ENCODE measurements at regions not wholly inside any gene's neighbourhood (a gene's known extent, or its start where the extent isn't known, plus 50 kb on each side); places are given as distances from the start of the nearest gene placed in this dataset.
A peak's percentile ranks its signal among the peaks of the same experiment; 100 is the strongest.

GRCh38 chr2:242011991-242012764, 142.6 kb downstream of the RTP5 start:
- CTCF ChIA-PET, result no interaction called here

GRCh38 chr2:242012956-242013764, 143.6 kb downstream of the RTP5 start:
- BruUV-seq (replicated peaks), result no TSS peak
- ATAC-seq (no peak), FAIRE-seq (no peak), DNase-seq (ENCODE audit: low read depth, low spot score) (no peak)
- TF ChIP-seq, protein P1, sequence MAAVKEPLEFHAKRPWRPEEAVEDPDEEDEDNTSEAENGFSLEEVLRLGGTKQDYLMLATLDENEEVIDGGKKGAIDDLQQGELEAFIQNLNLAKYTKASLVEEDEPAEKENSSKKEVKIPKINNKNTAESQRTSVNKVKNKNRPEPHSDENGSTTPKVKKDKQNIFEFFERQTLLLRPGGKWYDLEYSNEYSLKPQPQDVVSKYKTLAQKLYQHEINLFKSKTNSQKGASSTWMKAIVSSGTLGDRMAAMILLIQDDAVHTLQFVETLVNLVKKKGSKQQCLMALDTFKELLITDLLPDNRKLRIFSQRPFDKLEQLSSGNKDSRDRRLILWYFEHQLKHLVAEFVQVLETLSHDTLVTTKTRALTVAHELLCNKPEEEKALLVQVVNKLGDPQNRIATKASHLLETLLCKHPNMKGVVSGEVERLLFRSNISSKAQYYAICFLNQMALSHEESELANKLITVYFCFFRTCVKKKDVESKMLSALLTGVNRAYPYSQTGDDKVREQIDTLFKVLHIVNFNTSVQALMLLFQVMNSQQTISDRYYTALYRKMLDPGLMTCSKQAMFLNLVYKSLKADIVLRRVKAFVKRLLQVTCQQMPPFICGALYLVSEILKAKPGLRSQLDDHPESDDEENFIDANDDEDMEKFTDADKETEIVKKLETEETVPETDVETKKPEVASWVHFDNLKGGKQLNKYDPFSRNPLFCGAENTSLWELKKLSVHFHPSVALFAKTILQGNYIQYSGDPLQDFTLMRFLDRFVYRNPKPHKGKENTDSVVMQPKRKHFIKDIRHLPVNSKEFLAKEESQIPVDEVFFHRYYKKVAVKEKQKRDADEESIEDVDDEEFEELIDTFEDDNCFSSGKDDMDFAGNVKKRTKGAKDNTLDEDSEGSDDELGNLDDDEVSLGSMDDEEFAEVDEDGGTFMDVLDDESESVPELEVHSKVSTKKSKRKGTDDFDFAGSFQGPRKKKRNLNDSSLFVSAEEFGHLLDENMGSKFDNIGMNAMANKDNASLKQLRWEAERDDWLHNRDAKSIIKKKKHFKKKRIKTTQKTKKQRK (IDR thresholded peaks at IDR 0.05; ENCODE audit: low read depth, low read length), result no peak
- POLR2A ChIA-PET, result no interaction called here
- in situ Hi-C loops (cut with MboI), result no loop called here
- H3K27me3 ChIP-seq (replicated peaks in 1 of 2; ENCODE audit: control insufficient read depth in 2 of 2, insufficient read depth in 2 of 2, low read length in 1 of 2), result no peaks in the 10 kb centered on the region; a peak in 1 of 4 replicates
- RAD21 ChIA-PET (ENCODE audit: unreplicated experiment), result no interaction called here
- SMC1A ChIA-PET (ENCODE audit: uncharacterized antibody, unreplicated experiment), result no interaction called here
- no peaks in the 10 kb centered on the region for H3K9me3 ChIP-seq (replicated peaks; ENCODE audit: control insufficient read depth, insufficient read depth, low read length)
- H2AFZ ChIP-seq (ENCODE audit: control insufficient read depth, low read depth, low read length), result no peak overlapping the region
- intact Hi-C loops (cut with micrococcal nuclease; ENCODE audit: unreplicated experiment), result no loop called here
- 60% methylated on average over 42 of the region's 44 CpGs for WGBS (ENCODE audit: insufficient coverage, insufficient replicate concordance, low lambda C conversion rate, missing lambda C conversion rate)
- H3K4me1 ChIP-seq (ENCODE audit: control insufficient read depth, insufficient read depth, low read length), result no peaks in the 10 kb centered on the region
- H3K27ac ChIP-seq (ENCODE audit: control insufficient read depth, insufficient read depth), result no peak overlapping the region
- no peak overlapping the region for H3K4me3 ChIP-seq
- no peaks in the 10 kb centered on the region for H3K36me3 ChIP-seq (ENCODE audit: control insufficient read depth in 2 of 2, insufficient read depth in 2 of 2, low read length in 1 of 2)
- H3K79me2 ChIP-seq (ENCODE audit: control insufficient read depth, insufficient read depth, low read length), result no peaks in the 10 kb centered on the region
- no peak overlapping the region for H3K9ac ChIP-seq (ENCODE audit: control insufficient read depth, insufficient read depth, low read length)
- no peaks in the 10 kb centered on the region for H4K20me1 ChIP-seq (ENCODE audit: control insufficient read depth, insufficient read depth)
- CTCF ChIA-PET, result no interaction called here
- H3K4me2 ChIP-seq (ENCODE audit: control insufficient read depth, insufficient read depth), result no peak overlapping the region

More at GRCh38 chr2:242011991-242012764, 142.6 kb downstream of the RTP5 start:
- Histone ChIP-seq H3K9ac (ENCODE audit: control insufficient read depth, insufficient read depth, low read length) (no peak overlapping the region), H3K9me3 (replicated peaks; ENCODE audit: control insufficient read depth, insufficient read depth, low read length) (no peaks in the 10 kb centered on the region), H3K27ac (ENCODE audit: control insufficient read depth, insufficient read depth) (no peak overlapping the region), H3K79me2 (ENCODE audit: control insufficient read depth, insufficient read depth, low read length) (no peaks in the 10 kb centered on the region), H2AFZ (ENCODE audit: control insufficient read depth, low read depth, low read length) (no peak overlapping the region), H3K4me1 (ENCODE audit: control insufficient read depth, insufficient read depth, low read length) (no peaks in the 10 kb centered on the region), H4K20me1 (ENCODE audit: control insufficient read depth, insufficient read depth) (no peaks in the 10 kb centered on the region), H3K36me3 (ENCODE audit: control insufficient read depth in 2 of 2, insufficient read depth in 2 of 2, low read length in 1 of 2) (no peaks in the 10 kb centered on the region), H3K4me2 (ENCODE audit: control insufficient read depth, insufficient read depth) (no peak overlapping the region), H3K27me3 (replicated peaks in 1 of 2; ENCODE audit: control insufficient read depth in 2 of 2, insufficient read depth in 2 of 2, low read length in 1 of 2) (no peaks in the 10 kb centered on the region; a peak in 1 of 4 replicates), H3K4me3 (no peak overlapping the region)
- in situ Hi-C loops (cut with MboI) (no loop called here), intact Hi-C loops (cut with micrococcal nuclease; ENCODE audit: unreplicated experiment) (no loop called here)
- TF ChIP-seq SPI1 (IDR thresholded peaks at IDR 0.05; ENCODE audit: borderline replicate concordance, insufficient read depth, low read depth, low read length) (peak; percentile 31; the same call in 1 of the 2 replicates), TCF3 (IDR thresholded peaks at IDR 0.05; ENCODE audit: borderline replicate concordance, insufficient read depth, low read depth, low read length) (no peak)
- no TSS peak for BruUV-seq (replicated peaks)
- ChIA-PET RAD21 (ENCODE audit: unreplicated experiment) (interaction anchor here (1.0 kb wide), 1 partner anchor 11 kb away, joined by 3 read pairs; no protein-coding TSS in a partner anchor), SMC1A (ENCODE audit: uncharacterized antibody, unreplicated experiment) (no interaction called here), POLR2A (no interaction called here)
- FAIRE-seq, result no peak
- DNase-seq (ENCODE audit: low read depth, low spot score), result no peak
- WGBS (ENCODE audit: insufficient coverage, insufficient replicate concordance, low lambda C conversion rate, missing lambda C conversion rate), result 58% methylated on average over 40 of the region's 40 CpGs
- no peak for ATAC-seq
